ENCODE measurements at regions not wholly inside any gene's neighbourhood (a gene's known extent, or its start where the extent isn't known, plus 50 kb on each side); places are given as distances from the start of the nearest gene placed in this dataset.

- H3K36me3 ChIP-seq (ENCODE audit: low read depth, low read length) = peaks cover 15% of the 10 kb centered on the region
- no peak overlapping the region for H2AFZ ChIP-seq (ENCODE audit: low read length)
- peaks cover 18% of the 10 kb centered on the region for H3K4me1 ChIP-seq (ENCODE audit: insufficient read depth, low read length)
- H4K20me1 ChIP-seq (ENCODE audit: low read length) = no peaks in the 10 kb centered on the region
- H3K27ac ChIP-seq (ENCODE audit: low read length) = no peak overlapping the region
- H3K4me2 ChIP-seq (ENCODE audit: low read length) = no peak overlapping the region
- no peaks in the 10 kb centered on the region for H3K27me3 ChIP-seq (ENCODE audit: low read length)
- no peak overlapping the region for H3K9ac ChIP-seq (ENCODE audit: low read length)
- no peaks in the 10 kb centered on the region for H3K9me2 ChIP-seq (replicated peaks; ENCODE audit: low read length)
- CTCF ChIA-PET = no interaction called here
- ATAC-seq (no peak), DNase-seq (no peak)
- peaks cover 6% of the 10 kb centered on the region for H3F3A ChIP-seq (ENCODE audit: low read length, unreplicated experiment)
- H3K4me3 ChIP-seq (ENCODE audit: low read length) = no peak overlapping the region
- no peaks in the 10 kb centered on the region for H3K79me2 ChIP-seq (ENCODE audit: low read length)
- H3K9me3 ChIP-seq (ENCODE audit: low read length) = no peaks in the 10 kb centered on the region
- TF ChIP-seq EZH2 (IDR thresholded peaks at IDR 0.05; ENCODE audit: low read length, unreplicated experiment) (no peak), EZH2phosphoT487 (IDR thresholded peaks at IDR 0.05; ENCODE audit: borderline replicate concordance, low read length) (no peak), CTCF (conservative IDR thresholded peaks at IDR 0.05; ENCODE audit: low read depth, low read length) (no peak)
- BruUV-seq (replicated peaks) = no TSS peak
- POLR2A ChIA-PET (ENCODE audit: unreplicated experiment) = no interaction called here
- intact Hi-C loops (cut with micrococcal nuclease) = no loop called here
Observed at GRCh38 chrX:2629316-2630007, 61.6 kb upstream of the CD99 start.

- Histone ChIP-seq H3K27ac (ENCODE audit: low read length) (no peak overlapping the region), H3K27me3 (ENCODE audit: low read length) (no peaks in the 10 kb centered on the region), H2AFZ (ENCODE audit: low read length) (no peak overlapping the region), H3K9me3 (ENCODE audit: low read length) (no peaks in the 10 kb centered on the region), H3K9me2 (replicated peaks; ENCODE audit: low read length) (no peaks in the 10 kb centered on the region), H3K4me3 (ENCODE audit: low read length) (no peak overlapping the region), H3K9ac (ENCODE audit: low read length) (no peak overlapping the region), H3K36me3 (ENCODE audit: low read depth, low read length) (peaks cover 15% of the 10 kb centered on the region), H4K20me1 (ENCODE audit: low read length) (no peaks in the 10 kb centered on the region), H3F3A (ENCODE audit: low read length, unreplicated experiment) (peaks cover 6% of the 10 kb centered on the region), H3K4me2 (ENCODE audit: low read length) (no peak overlapping the region), H3K79me2 (ENCODE audit: low read length) (no peaks in the 10 kb centered on the region), H3K4me1 (ENCODE audit: insufficient read depth, low read length) (peaks cover 18% of the 10 kb centered on the region)
- DNase-seq (no peak), ATAC-seq (no peak)
- BruUV-seq (replicated peaks) = no TSS peak
- intact Hi-C loops (cut with micrococcal nuclease) = no loop called here
- POLR2A ChIA-PET (ENCODE audit: unreplicated experiment) = no interaction called here
- CTCF ChIA-PET = no interaction called here
- TF ChIP-seq EZH2 (IDR thresholded peaks at IDR 0.05; ENCODE audit: low read length, unreplicated experiment) = no peak
- no peak for TF ChIP-seq CTCF (conservative IDR thresholded peaks at IDR 0.05; ENCODE audit: low read depth, low read length)
- TF ChIP-seq EZH2phosphoT487 (IDR thresholded peaks at IDR 0.05; ENCODE audit: borderline replicate concordance, low read length) = no peak
Observed at GRCh38 chrX:2628751-2629315, 62.3 kb upstream of the CD99 start.

GRCh38 chrX:2627272-2627867, 63.7 kb upstream of the CD99 start:
- peaks cover 15% of the 10 kb centered on the region for H3K36me3 ChIP-seq (ENCODE audit: low read depth, low read length)
- no peak overlapping the region for H3K4me2 ChIP-seq (ENCODE audit: low read length)
- no peaks in the 10 kb centered on the region for H3K79me2 ChIP-seq (ENCODE audit: low read length)
- no peaks in the 10 kb centered on the region for H4K20me1 ChIP-seq (ENCODE audit: low read length)
- H3K4me3 ChIP-seq (ENCODE audit: low read length) = no peak overlapping the region
- TF ChIP-seq CTCF (conservative IDR thresholded peaks at IDR 0.05; ENCODE audit: low read depth, low read length) = peak; percentile 73
- no peak for TF ChIP-seq EZH2 (IDR thresholded peaks at IDR 0.05; ENCODE audit: low read length, unreplicated experiment)
- H3K9me3 ChIP-seq (ENCODE audit: low read length) = no peaks in the 10 kb centered on the region
- no peak overlapping the region for H2AFZ ChIP-seq (ENCODE audit: low read length)
- no peak overlapping the region for H3K9ac ChIP-seq (ENCODE audit: low read length)
- CTCF ChIA-PET = no interaction called here
- no peak overlapping the region for H3K27ac ChIP-seq (ENCODE audit: low read length)
- no TSS peak for BruUV-seq (replicated peaks)
- ATAC-seq (peak; percentile 55; the same call in 1 of the 2 replicates), DNase-seq (peak; percentile 55)
- H3K27me3 ChIP-seq (ENCODE audit: low read length) = no peaks in the 10 kb centered on the region
- no peaks in the 10 kb centered on the region for H3K9me2 ChIP-seq (replicated peaks; ENCODE audit: low read length)
- peaks cover 5% of the 10 kb centered on the region for H3K4me1 ChIP-seq (ENCODE audit: insufficient read depth, low read length)
- POLR2A ChIA-PET (ENCODE audit: unreplicated experiment) = no interaction called here
- intact Hi-C loops (cut with micrococcal nuclease) = no loop called here
- no peaks in the 10 kb centered on the region for H3F3A ChIP-seq (ENCODE audit: low read length, unreplicated experiment)
